Keratinocyte (primary cell): ENCODE measurements at regions not wholly inside any gene's neighbourhood (a gene's known extent, or its start where the extent isn't known, plus 50 kb on each side); places are given as distances from the start of the nearest gene placed in this dataset.

ENCODE experiments used
- DNase-seq: peaks from one replicate; pipeline ENCODE4 v3.0.0-alpha.2; 2011; ENCODE audit warnings: low read depth, missing footprints, low spot score
- FAIRE-seq: peaks from 2 replicates; lab custom pipeline; 2011; peaks lifted over from hg19 to GRCh38; lab: Jason Lieb, UNC
- H2AFZ ChIP-seq: 2 replicates; pipeline ENCODE4 v1.6.0; 2012; ENCODE audit warnings: low read length, control low read depth, inconsistent platforms; ENCODE audit not compliant: control insufficient read depth
- H3K27ac ChIP-seq: 2 replicates; pipeline ENCODE4 v1.5.1; 2011; ENCODE audit warnings: low read length; ENCODE audit not compliant: control insufficient read depth, insufficient read depth
- H3K27me3 ChIP-seq: 3 replicates; pipeline ENCODE4 v1.6.0; 2011; ENCODE audit warnings: low read length; ENCODE audit not compliant: control insufficient read depth, insufficient read depth; ENCODE audit errors: extremely low read depth
- H3K36me3 ChIP-seq, 2 experiments: 2 replicates in 1 of 2; 3 replicates in 1 of 2; pipeline ENCODE4 v1.5.1; 2011; ENCODE audit warnings: low read length in 2 of 2, mild to moderate bottlenecking in 1 of 2; ENCODE audit not compliant: control insufficient read depth in 2 of 2, insufficient read depth in 2 of 2; ENCODE audit errors: extremely low read depth in 1 of 2
- H3K4me1 ChIP-seq: 3 replicates; pipeline ENCODE4 v1.5.1; 2011; ENCODE audit warnings: low read length; ENCODE audit not compliant: control insufficient read depth, insufficient read depth; ENCODE audit errors: extremely low read depth
- H3K4me2 ChIP-seq: 3 replicates; pipeline ENCODE4 v1.6.0; 2011; ENCODE audit warnings: low read depth, low read length; ENCODE audit not compliant: control insufficient read depth, insufficient read depth; ENCODE audit errors: extremely low read depth
- H3K4me3 ChIP-seq, 3 experiments: fragments of 200-600 bp in 1 of 3; sonication (generic) in 1 of 3; 2 replicates in 2 of 3; 3 replicates in 1 of 3; pipeline ENCODE4 v1.5.1; 2011 to 2016; ENCODE audit warnings: low read length in 3 of 3, mild to moderate bottlenecking in 3 of 3, control low read depth in 2 of 3, inconsistent platforms in 1 of 3, low read depth in 1 of 3, mixed read lengths in 1 of 3, mixed run types in 1 of 3, moderate library complexity in 1 of 3; ENCODE audit not compliant: control insufficient read depth in 2 of 3, insufficient read depth in 2 of 3; ENCODE audit errors: extremely low read depth in 1 of 3
- H3K79me2 ChIP-seq: 2 replicates; pipeline ENCODE4 v1.6.0; 2012; ENCODE audit warnings: low read length; ENCODE audit not compliant: control insufficient read depth, insufficient read depth
- H3K9ac ChIP-seq: 3 replicates; pipeline ENCODE4 v1.6.0; 2011; ENCODE audit warnings: low read length; ENCODE audit not compliant: control insufficient read depth, insufficient read depth; ENCODE audit errors: extremely low read depth
- H3K9me1 ChIP-seq: 3 replicates; pipeline ENCODE4 v1.6.0; 2011; ENCODE audit warnings: low read length; ENCODE audit not compliant: control insufficient read depth, insufficient read depth; ENCODE audit errors: extremely low read depth
- H3K9me3 ChIP-seq: 2 replicates; pipeline ENCODE4 v1.5.1; 2012; ENCODE audit warnings: low read depth, low read length; ENCODE audit not compliant: control insufficient read depth
- H4K20me1 ChIP-seq: 3 replicates; pipeline ENCODE4 v1.6.0; 2011; ENCODE audit warnings: low read length; ENCODE audit not compliant: control insufficient read depth, insufficient read depth; ENCODE audit errors: extremely low read depth
- CTCF ChIP-seq, 3 experiments: IDR thresholded peaks in 1 of 3; conservative IDR thresholded peaks in 1 of 3; optimal IDR thresholded peaks in 1 of 3; 2 replicates in 2 of 3; 3 replicates in 1 of 3; pipeline versions ENCODE3 to v1.5.1; 2011; ENCODE audit warnings: low read length in 3 of 3, mild to moderate bottlenecking in 3 of 3, moderate library complexity in 2 of 3, control low read depth in 1 of 3, inconsistent platforms in 1 of 3; ENCODE audit not compliant: insufficient read depth in 2 of 3; ENCODE audit errors: extremely low read depth in 1 of 3
- EZH2 ChIP-seq: IDR thresholded peaks from one replicate; pipeline ENCODE4 v1.6.1; 2012; ENCODE audit warnings: inconsistent platforms, mild to moderate bottlenecking, low read length, moderate library complexity
- dilution Hi-C: fragments of 300-500 bp; cut with MboI; formaldehyde crosslinking; loops from one replicate; pipeline ENCODE4 v1.7.0; 2020; ENCODE audit warnings: low sequenced_read_pairs; ENCODE audit not compliant: extremely low pct_ligation_motif_present

- FAIRE-seq (no peak), DNase-seq (no peak)
- Histone ChIP-seq H2AFZ (no peak overlapping the region), H3K27me3 (no peaks in the 10 kb centered on the region), H3K9me3 (no peaks in the 10 kb centered on the region), H3K79me2 (no peaks in the 10 kb centered on the region), H3K4me2 (no peak overlapping the region), H3K9me1 (no peaks in the 10 kb centered on the region), H4K20me1 (no peaks in the 10 kb centered on the region), H3K9ac (no peak overlapping the region), H3K4me3 (no peak overlapping the region), H3K27ac (no peak overlapping the region), H3K4me1 (peaks cover 14% of the 10 kb centered on the region), H3K36me3 (no peaks in the 10 kb centered on the region)
- dilution Hi-C loops = no loop called here
- TF ChIP-seq CTCF (optimal IDR thresholded peaks at IDR 0.05 in 1 of 3, IDR thresholded peaks at IDR 0.05 in 1 of 3, conservative IDR thresholded peaks at IDR 0.05 in 1 of 3; ENCODE audit: extremely low read depth in 1 of 3, insufficient read depth in 2 of 3, low read length in 3 of 3) = no peak
- no peak for TF ChIP-seq EZH2
Observed at GRCh38 chr14:98183556-98183955, 1088.4 kb downstream of the BCL11B start.

GRCh38 chr14:98184457-98184856 lies 1087.5 kb downstream of the BCL11B start:
- no peaks in the 10 kb centered on the region for H3K36me3 ChIP-seq
- no peaks in the 10 kb centered on the region for H3K9me3 ChIP-seq
- TF ChIP-seq CTCF (optimal IDR thresholded peaks at IDR 0.05 in 1 of 3, IDR thresholded peaks at IDR 0.05 in 1 of 3, conservative IDR thresholded peaks at IDR 0.05 in 1 of 3; ENCODE audit: extremely low read depth in 1 of 3, insufficient read depth in 2 of 3, low read length in 3 of 3) (no peak), EZH2 (no peak)
- H3K27ac ChIP-seq = no peak overlapping the region
- H3K4me2 ChIP-seq = no peak overlapping the region
- H3K4me3 ChIP-seq = no peak overlapping the region
- dilution Hi-C loops = no loop called here
- no peaks in the 10 kb centered on the region for H3K79me2 ChIP-seq
- DNase-seq (no peak), FAIRE-seq (no peak)
- no peak overlapping the region for H2AFZ ChIP-seq
- no peak overlapping the region for H3K9ac ChIP-seq
- H3K9me1 ChIP-seq = no peaks in the 10 kb centered on the region
- H3K27me3 ChIP-seq = no peaks in the 10 kb centered on the region
- H3K4me1 ChIP-seq = peaks cover 14% of the 10 kb centered on the region
- no peaks in the 10 kb centered on the region for H4K20me1 ChIP-seq
